ENCODE measurements at regions not wholly inside any gene's neighbourhood (a gene's known extent, or its start where the extent isn't known, plus 50 kb on each side); places are given as distances from the start of the nearest gene placed in this dataset.

GRCh38 chr2:240325016-240326007 is 110.2 kb upstream of the GPC1 start:
- H3K36me3 ChIP-seq (ENCODE audit: insufficient read depth, low read length, poor library complexity, severe bottlenecking): no peaks in the 10 kb centered on the region
- H3K27me3 ChIP-seq (replicated peaks; ENCODE audit: insufficient read depth, low read depth, low read length, poor library complexity): no peaks in the 10 kb centered on the region
- ChIA-PET POLR2A (ENCODE audit: low non-redundant PET) (no interaction called here), CTCF (no interaction called here)
- TF ChIP-seq EZH2 (IDR thresholded peaks at IDR 0.05; ENCODE audit: borderline replicate concordance, low read depth, low read length, poor library complexity, severe bottlenecking) (no peak), CTCF (conservative IDR thresholded peaks at IDR 0.05; ENCODE audit: low read depth, low read length) (no peak)
- H3K4me3 ChIP-seq (ENCODE audit: low read depth, low read length, poor library complexity, severe bottlenecking): no peak overlapping the region
- peaks cover 19% of the 10 kb centered on the region for H3K4me1 ChIP-seq (ENCODE audit: insufficient read depth, low read length, poor library complexity, severe bottlenecking)
- H3K27ac ChIP-seq (ENCODE audit: low read depth, low read length, poor library complexity, severe bottlenecking): no peak overlapping the region
- H3K9me3 ChIP-seq (ENCODE audit: low read depth, low read length, poor library complexity, severe bottlenecking): no peaks in the 10 kb centered on the region
- intact Hi-C loops (cut with micrococcal nuclease; ENCODE audit: unreplicated experiment): no loop called here
- no peak for DNase-seq (ENCODE audit: low spot score)
- BruUV-seq (replicated peaks): no TSS peak

- peaks cover 2% of the 10 kb centered on the region for H3K9me3 ChIP-seq (ENCODE audit: low read depth, low read length, poor library complexity, severe bottlenecking)
- H3K27me3 ChIP-seq (replicated peaks; ENCODE audit: insufficient read depth, low read depth, low read length, poor library complexity): no peaks in the 10 kb centered on the region
- ChIA-PET POLR2A (ENCODE audit: low non-redundant PET) (no interaction called here), CTCF (no interaction called here)
- peaks cover 14% of the 10 kb centered on the region for H3K4me1 ChIP-seq (ENCODE audit: insufficient read depth, low read length, poor library complexity, severe bottlenecking)
- no peak overlapping the region for H3K27ac ChIP-seq (ENCODE audit: low read depth, low read length, poor library complexity, severe bottlenecking)
- intact Hi-C loops (cut with micrococcal nuclease; ENCODE audit: unreplicated experiment): no loop called here
- no TSS peak for BruUV-seq (replicated peaks)
- H3K36me3 ChIP-seq (ENCODE audit: insufficient read depth, low read length, poor library complexity, severe bottlenecking): no peaks in the 10 kb centered on the region
- DNase-seq (ENCODE audit: low spot score): peak; percentile 77
- TF ChIP-seq EZH2 (IDR thresholded peaks at IDR 0.05; ENCODE audit: borderline replicate concordance, low read depth, low read length, poor library complexity, severe bottlenecking) (no peak), CTCF (conservative IDR thresholded peaks at IDR 0.05; ENCODE audit: low read depth, low read length) (no peak)
- H3K4me3 ChIP-seq (ENCODE audit: low read depth, low read length, poor library complexity, severe bottlenecking): no peak overlapping the region
These were observed 109.2 kb upstream of the GPC1 start for GRCh38 chr2:240326246-240326645.

- peaks cover 3% of the 10 kb centered on the region for H3K27me3 ChIP-seq (replicated peaks; ENCODE audit: insufficient read depth, low read depth, low read length, poor library complexity)
- intact Hi-C loops (cut with micrococcal nuclease; ENCODE audit: unreplicated experiment): no loop called here
- peaks cover 5% of the 10 kb centered on the region for H3K9me3 ChIP-seq (ENCODE audit: low read depth, low read length, poor library complexity, severe bottlenecking)
- H3K4me3 ChIP-seq (ENCODE audit: low read depth, low read length, poor library complexity, severe bottlenecking): no peak overlapping the region
- BruUV-seq (replicated peaks): no TSS peak
- TF ChIP-seq EZH2 (IDR thresholded peaks at IDR 0.05; ENCODE audit: borderline replicate concordance, low read depth, low read length, poor library complexity, severe bottlenecking) (no peak), CTCF (conservative IDR thresholded peaks at IDR 0.05; ENCODE audit: low read depth, low read length) (no peak)
- no peak overlapping the region for H3K27ac ChIP-seq (ENCODE audit: low read depth, low read length, poor library complexity, severe bottlenecking)
- H3K36me3 ChIP-seq (ENCODE audit: insufficient read depth, low read length, poor library complexity, severe bottlenecking): no peaks in the 10 kb centered on the region
- ChIA-PET CTCF (no interaction called here), POLR2A (ENCODE audit: low non-redundant PET) (no interaction called here)
- H3K4me1 ChIP-seq (ENCODE audit: insufficient read depth, low read length, poor library complexity, severe bottlenecking): peaks cover 14% of the 10 kb centered on the region
- DNase-seq (ENCODE audit: low spot score): no peak
These were observed 108.6 kb upstream of the GPC1 start for GRCh38 chr2:240326886-240327285.

Measured in A673 (cell line).